ENCODE measurements at regions not wholly inside any gene's neighbourhood (a gene's known extent, or its start where the extent isn't known, plus 50 kb on each side); places are given as distances from the start of the nearest gene placed in this dataset.

DNA sequence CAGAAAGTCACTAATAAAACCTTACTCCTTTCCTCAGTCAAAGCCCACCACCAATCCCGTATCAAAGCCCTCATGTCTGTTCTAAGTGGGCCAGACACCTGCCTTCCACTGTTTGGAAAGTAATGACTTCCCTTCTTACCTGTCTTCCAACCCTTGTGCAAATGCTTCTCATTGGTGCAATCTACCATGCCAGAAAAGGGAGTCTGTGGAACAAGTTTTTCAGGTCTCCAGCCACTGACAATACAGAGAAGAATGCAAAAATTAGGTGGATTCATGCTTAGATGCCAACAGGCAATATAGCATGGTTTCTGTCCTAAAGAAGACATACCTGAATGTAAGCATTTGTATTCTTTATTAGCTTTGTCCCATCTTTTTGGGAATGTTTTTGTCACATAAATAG, 1140.6 kb upstream of the LRRTM1 start:
- CTCF ChIA-PET = no interaction called here
- DNase-seq (ENCODE audit: extremely low spot score) = no peak
- TF ChIP-seq, protein P1, sequence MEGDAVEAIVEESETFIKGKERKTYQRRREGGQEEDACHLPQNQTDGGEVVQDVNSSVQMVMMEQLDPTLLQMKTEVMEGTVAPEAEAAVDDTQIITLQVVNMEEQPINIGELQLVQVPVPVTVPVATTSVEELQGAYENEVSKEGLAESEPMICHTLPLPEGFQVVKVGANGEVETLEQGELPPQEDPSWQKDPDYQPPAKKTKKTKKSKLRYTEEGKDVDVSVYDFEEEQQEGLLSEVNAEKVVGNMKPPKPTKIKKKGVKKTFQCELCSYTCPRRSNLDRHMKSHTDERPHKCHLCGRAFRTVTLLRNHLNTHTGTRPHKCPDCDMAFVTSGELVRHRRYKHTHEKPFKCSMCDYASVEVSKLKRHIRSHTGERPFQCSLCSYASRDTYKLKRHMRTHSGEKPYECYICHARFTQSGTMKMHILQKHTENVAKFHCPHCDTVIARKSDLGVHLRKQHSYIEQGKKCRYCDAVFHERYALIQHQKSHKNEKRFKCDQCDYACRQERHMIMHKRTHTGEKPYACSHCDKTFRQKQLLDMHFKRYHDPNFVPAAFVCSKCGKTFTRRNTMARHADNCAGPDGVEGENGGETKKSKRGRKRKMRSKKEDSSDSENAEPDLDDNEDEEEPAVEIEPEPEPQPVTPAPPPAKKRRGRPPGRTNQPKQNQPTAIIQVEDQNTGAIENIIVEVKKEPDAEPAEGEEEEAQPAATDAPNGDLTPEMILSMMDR (IDR thresholded peaks at IDR 0.05; ENCODE audit: control extremely low read depth, extremely low read depth, low read depth, missing control alignments) = no peak
- POLR2A ChIA-PET = no interaction called here

DNA sequence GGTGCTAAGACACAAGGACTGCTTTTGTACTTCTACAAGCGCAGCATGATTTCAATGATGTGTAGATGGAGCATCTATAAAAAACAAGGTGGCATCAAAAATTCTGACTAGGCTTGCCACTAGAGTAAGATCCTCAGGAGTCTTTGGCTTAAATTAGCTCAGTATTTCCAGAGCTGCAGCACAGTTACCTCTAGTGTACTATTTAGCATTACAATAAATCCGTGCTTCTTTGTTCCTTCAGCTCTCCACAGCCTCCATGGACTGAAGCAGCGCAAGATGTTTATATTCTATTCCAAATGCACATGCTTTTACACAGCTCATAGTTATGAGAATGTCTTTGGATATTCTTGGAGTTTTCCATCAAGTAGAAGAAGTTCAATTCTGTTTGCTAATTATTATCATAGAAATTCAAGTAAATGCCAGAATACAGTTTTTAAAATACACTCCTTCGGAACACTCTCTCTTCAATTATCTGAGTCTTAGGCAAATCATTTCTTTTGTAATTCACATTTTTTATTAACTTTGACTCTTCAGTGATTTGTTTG, 1133.0 kb upstream of the LRRTM1 start:
- TF ChIP-seq, protein P1 (IDR thresholded peaks at IDR 0.05; ENCODE audit: control extremely low read depth, extremely low read depth, low read depth, missing control alignments) = no peak
- DNase-seq (ENCODE audit: extremely low spot score) = no peak
- POLR2A ChIA-PET = no interaction called here
- CTCF ChIA-PET = no interaction called here

DNA sequence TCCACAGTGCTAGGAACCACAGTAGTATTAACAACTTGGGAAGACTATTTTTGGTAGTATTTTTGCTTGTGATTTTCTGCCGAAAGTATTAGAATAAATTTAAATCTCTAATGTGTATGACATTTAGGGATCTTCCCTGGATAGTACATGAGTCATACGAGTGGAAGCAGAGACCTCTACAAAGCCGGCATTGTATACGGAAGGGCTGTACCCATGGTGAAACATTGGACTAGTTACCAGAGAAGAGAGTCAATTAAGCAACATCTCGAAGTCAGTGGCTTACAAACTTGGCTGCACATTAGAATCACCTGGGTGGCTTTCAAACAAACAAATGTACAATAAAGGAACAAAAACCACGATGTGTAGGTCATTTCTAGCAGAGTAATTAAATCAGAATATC, 1131.7 kb upstream of the LRRTM1 start:
- ChIA-PET POLR2A (no interaction called here), CTCF (no interaction called here)
- DNase-seq (ENCODE audit: extremely low spot score) = no peak
- TF ChIP-seq, protein P1 (IDR thresholded peaks at IDR 0.05; ENCODE audit: control extremely low read depth, extremely low read depth, low read depth, missing control alignments) = no peak

- CTCF ChIA-PET = no interaction called here
- DNase-seq (ENCODE audit: extremely low spot score) = no peak
- TF ChIP-seq, protein P1 (IDR thresholded peaks at IDR 0.05; ENCODE audit: control extremely low read depth, extremely low read depth, low read depth, missing control alignments) = no peak
- POLR2A ChIA-PET = no interaction called here
These were observed 1108.1 kb upstream of the LRRTM1 start for GRCh38 chr2:81412681-81413080.

- POLR2A ChIA-PET = no interaction called here
- TF ChIP-seq, protein P1 (IDR thresholded peaks at IDR 0.05; ENCODE audit: control extremely low read depth, extremely low read depth, low read depth, missing control alignments) = no peak
- no peak for DNase-seq (ENCODE audit: extremely low spot score)
- CTCF ChIA-PET = no interaction called here
These were observed 1099.0 kb upstream of the LRRTM1 start for GRCh38 chr2:81403508-81403907.

DNA sequence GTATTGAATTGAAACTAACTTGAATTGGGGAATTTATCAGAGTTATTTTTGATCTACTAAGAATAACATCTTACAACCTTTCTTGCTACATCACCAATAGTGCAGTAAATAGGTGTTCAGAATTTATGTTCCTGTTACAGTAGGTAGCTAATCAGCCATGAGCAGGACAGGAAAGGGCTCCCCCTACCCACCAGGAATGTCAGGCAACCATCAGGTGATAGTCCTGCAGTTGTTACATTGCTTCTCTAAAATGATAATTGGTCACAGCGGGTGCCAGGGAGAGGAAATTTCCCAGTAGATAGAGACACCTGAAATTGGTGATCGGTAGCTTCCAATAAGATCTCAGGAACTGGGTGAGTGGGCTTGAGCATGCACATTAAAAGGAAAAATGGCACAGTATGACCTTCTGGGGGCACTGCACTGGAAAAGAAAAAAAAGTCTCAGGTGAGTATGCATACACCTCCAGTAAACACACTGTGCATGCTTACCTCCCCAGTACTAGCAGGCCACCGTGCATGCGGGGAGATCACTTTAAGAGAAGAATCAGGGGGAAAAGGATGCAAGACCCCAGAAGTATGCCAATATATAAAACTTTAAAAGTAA, 1092.0 kb upstream of the LRRTM1 start:
- TF ChIP-seq, protein P1 (IDR thresholded peaks at IDR 0.05; ENCODE audit: control extremely low read depth, extremely low read depth, low read depth, missing control alignments) = no peak
- CTCF ChIA-PET = interaction anchor here (0.8 kb wide), 1 partner anchor 9 kb away, joined by 3 read pairs; no protein-coding TSS in a partner anchor
- POLR2A ChIA-PET = no interaction called here
- DNase-seq (ENCODE audit: extremely low spot score) = no peak
